ENCODE measurements at regions not wholly inside any gene's neighbourhood (a gene's known extent, or its start where the extent isn't known, plus 50 kb on each side); places are given as distances from the start of the nearest gene placed in this dataset.

DNA sequence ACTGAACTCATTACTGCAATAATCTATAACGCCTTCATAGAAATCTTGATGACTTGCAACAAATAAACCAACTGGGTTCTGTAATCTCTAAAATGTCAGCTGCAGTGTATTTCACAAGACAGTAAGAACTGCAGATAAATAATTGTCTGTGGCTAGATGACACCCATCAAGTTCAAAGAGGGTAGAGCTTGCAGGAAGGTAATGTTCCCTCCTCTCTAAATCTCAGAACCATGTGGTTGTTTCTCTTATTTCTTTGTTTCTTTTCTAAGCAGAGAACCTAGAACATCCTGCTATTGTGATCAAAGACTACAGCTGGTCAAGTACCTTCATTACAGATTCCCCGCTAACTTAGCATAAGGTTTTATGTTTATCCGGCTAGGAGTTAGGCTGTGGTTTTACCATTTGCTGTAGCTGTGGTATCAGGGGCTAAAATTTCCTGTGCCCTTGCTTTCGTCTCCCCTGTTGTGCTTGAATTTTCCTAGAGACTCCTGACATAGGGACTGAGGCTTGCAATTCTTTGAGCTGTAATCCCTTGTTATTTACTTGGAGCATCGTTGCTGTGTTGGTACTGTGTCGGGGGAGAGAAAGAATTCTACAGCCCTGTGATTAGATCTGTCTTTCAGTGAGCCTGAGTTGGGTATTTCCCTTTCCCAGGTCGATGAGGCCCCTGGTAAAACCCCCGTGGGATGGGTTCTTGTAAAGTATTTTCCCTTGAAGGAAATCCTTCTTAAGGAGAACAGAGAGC is 253.1 kb upstream of the BTG1 start:
- TF ChIP-seq, protein P1, sequence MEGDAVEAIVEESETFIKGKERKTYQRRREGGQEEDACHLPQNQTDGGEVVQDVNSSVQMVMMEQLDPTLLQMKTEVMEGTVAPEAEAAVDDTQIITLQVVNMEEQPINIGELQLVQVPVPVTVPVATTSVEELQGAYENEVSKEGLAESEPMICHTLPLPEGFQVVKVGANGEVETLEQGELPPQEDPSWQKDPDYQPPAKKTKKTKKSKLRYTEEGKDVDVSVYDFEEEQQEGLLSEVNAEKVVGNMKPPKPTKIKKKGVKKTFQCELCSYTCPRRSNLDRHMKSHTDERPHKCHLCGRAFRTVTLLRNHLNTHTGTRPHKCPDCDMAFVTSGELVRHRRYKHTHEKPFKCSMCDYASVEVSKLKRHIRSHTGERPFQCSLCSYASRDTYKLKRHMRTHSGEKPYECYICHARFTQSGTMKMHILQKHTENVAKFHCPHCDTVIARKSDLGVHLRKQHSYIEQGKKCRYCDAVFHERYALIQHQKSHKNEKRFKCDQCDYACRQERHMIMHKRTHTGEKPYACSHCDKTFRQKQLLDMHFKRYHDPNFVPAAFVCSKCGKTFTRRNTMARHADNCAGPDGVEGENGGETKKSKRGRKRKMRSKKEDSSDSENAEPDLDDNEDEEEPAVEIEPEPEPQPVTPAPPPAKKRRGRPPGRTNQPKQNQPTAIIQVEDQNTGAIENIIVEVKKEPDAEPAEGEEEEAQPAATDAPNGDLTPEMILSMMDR (IDR thresholded peaks at IDR 0.05): no peak
- no peak for TF ChIP-seq POLR2A (IDR thresholded peaks at IDR 0.05)

Data from thyroid gland (tissue), 4 donors.